Peyer's patch (tissue), 4 donors: ENCODE measurements at regions not wholly inside any gene's neighbourhood (a gene's known extent, or its start where the extent isn't known, plus 50 kb on each side); places are given as distances from the start of the nearest gene placed in this dataset.

Experiments
- DNase-seq, 3 donors: peaks; one replicate each; pipeline ENCODE4 v3.0.0-alpha.2; 2017 to 2019
- H3K27ac ChIP-seq, 4 donors: fragments of 200-600 bp; sonication (generic); one replicate each; pipeline ENCODE4 v1.5.1; 2016 to 2019
- H3K27me3 ChIP-seq, 2 donors: fragments of 200-600 bp; sonication (generic); one replicate each; pipeline ENCODE4 v1.5.1; 2019
- H3K36me3 ChIP-seq, 3 donors: fragments of 200-600 bp; sonication (generic); one replicate each; pipeline ENCODE4 v1.5.1; 2016 to 2019
- H3K4me1 ChIP-seq, 4 donors: fragments of 200-600 bp; sonication (generic); one replicate each; pipeline ENCODE4 v1.5.1; 2016 to 2019
- H3K4me3 ChIP-seq, 4 donors: fragments of 200-600 bp; sonication (generic); 1 replicate in 3 of 4; 2 replicates in 1 of 4; pipeline ENCODE4 v1.5.1; 2016 to 2019; ENCODE audit warnings: mild to moderate bottlenecking in 1 of 4
- H3K9me3 ChIP-seq, 4 donors: fragments of 200-600 bp; sonication (generic); one replicate each; pipeline ENCODE4 v1.5.1; 2016 to 2019; ENCODE audit warnings: mild to moderate bottlenecking in 1 of 4
- CTCF ChIP-seq, 6 experiments: fragments of 450-650 bp in 4 of 6; fragments of 200-600 bp in 2 of 6; sonication (generic) in 1 of 6; IDR thresholded peaks; one replicate each; pipeline ENCODE4 v1.5.1; 2017 to 2019; ENCODE audit warnings: antibody characterized with exemption in 6 of 6, mild to moderate bottlenecking in 3 of 6, moderate library complexity in 1 of 6
- POLR2A ChIP-seq, 2 donors: fragments of 450-650 bp; IDR thresholded peaks; one replicate each; pipeline ENCODE4 v1.5.1; 2017; ENCODE audit warnings: antibody characterized with exemption in 2 of 2, mild to moderate bottlenecking in 2 of 2, moderate library complexity in 2 of 2

GRCh38 chr14:87067061-87067460 lies 925.9 kb downstream of the GALC start:
- Histone ChIP-seq H3K36me3 (no peaks in the 10 kb centered on the region), H3K27me3 (no peaks in the 10 kb centered on the region), H3K4me1 (no peaks in the 10 kb centered on the region), H3K4me3 (no peak overlapping the region), H3K27ac (no peak overlapping the region), H3K9me3 (no peaks in the 10 kb centered on the region)
- DNase-seq: no peak
- no peak for TF ChIP-seq CTCF (IDR thresholded peaks at IDR 0.05)
- TF ChIP-seq POLR2A (IDR thresholded peaks at IDR 0.05): no peak

- H3K36me3 ChIP-seq: no peaks in the 10 kb centered on the region
- H3K9me3 ChIP-seq: no peaks in the 10 kb centered on the region
- H3K27me3 ChIP-seq: no peaks in the 10 kb centered on the region
- H3K4me3 ChIP-seq: no peak overlapping the region
- no peak overlapping the region for H3K27ac ChIP-seq
- no peak for TF ChIP-seq CTCF (IDR thresholded peaks at IDR 0.05)
- TF ChIP-seq POLR2A (IDR thresholded peaks at IDR 0.05): no peak
- no peaks in the 10 kb centered on the region for H3K4me1 ChIP-seq
- DNase-seq: no peak
These were observed 926.7 kb downstream of the GALC start for GRCh38 chr14:87066221-87066817.

GRCh38 chr14:87065366-87065765 lies 927.6 kb downstream of the GALC start:
- Histone ChIP-seq H3K9me3 (no peaks in the 10 kb centered on the region), H3K4me1 (no peaks in the 10 kb centered on the region), H3K27ac (no peak overlapping the region), H3K4me3 (no peak overlapping the region), H3K27me3 (no peaks in the 10 kb centered on the region), H3K36me3 (no peaks in the 10 kb centered on the region)
- no peak for DNase-seq
- TF ChIP-seq CTCF (IDR thresholded peaks at IDR 0.05) (no peak), POLR2A (IDR thresholded peaks at IDR 0.05) (no peak)

GRCh38 chr14:87063181-87063580 lies 929.8 kb downstream of the GALC start:
- no peaks in the 10 kb centered on the region for H3K36me3 ChIP-seq
- H3K27ac ChIP-seq: no peak overlapping the region
- H3K4me1 ChIP-seq: no peaks in the 10 kb centered on the region
- DNase-seq: no peak
- H3K27me3 ChIP-seq: no peaks in the 10 kb centered on the region
- no peak overlapping the region for H3K4me3 ChIP-seq
- TF ChIP-seq CTCF (IDR thresholded peaks at IDR 0.05) (no peak), POLR2A (IDR thresholded peaks at IDR 0.05) (no peak)
- no peaks in the 10 kb centered on the region for H3K9me3 ChIP-seq

GRCh38 chr14:87060405-87060804 lies 932.6 kb downstream of the GALC start:
- Histone ChIP-seq H3K9me3 (no peaks in the 10 kb centered on the region), H3K27me3 (no peaks in the 10 kb centered on the region), H3K36me3 (no peaks in the 10 kb centered on the region), H3K4me1 (no peaks in the 10 kb centered on the region), H3K27ac (no peak overlapping the region), H3K4me3 (no peak overlapping the region)
- TF ChIP-seq POLR2A (IDR thresholded peaks at IDR 0.05): no peak
- TF ChIP-seq CTCF (IDR thresholded peaks at IDR 0.05): no peak
- DNase-seq: no peak
